ENCODE measurements at regions not wholly inside any gene's neighbourhood (a gene's known extent, or its start where the extent isn't known, plus 50 kb on each side); places are given as distances from the start of the nearest gene placed in this dataset.
"Not testable (repeated sequence)": the region's sequence is repeated elsewhere in the genome, so short reads cannot be mapped to it uniquely, and the experiment has no call there.

DNA sequence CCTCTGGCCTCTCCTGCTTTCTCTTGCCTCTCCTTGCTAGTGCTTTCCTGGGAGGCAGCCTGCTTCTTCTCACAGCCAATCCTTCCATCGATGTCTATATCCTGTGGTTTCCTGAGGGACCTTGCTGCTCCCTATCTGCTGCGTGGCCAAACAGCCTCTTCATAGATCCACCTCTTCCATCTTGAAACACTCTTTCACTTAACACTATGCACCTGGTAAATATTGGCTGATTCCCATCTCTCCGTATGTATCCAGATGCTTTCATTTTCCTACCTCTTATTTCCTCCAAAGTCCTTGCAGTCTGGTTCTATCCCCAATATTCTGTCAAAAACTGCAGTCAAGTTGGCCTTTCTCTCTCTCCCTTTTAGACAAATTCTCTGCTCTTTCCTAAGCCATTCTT, 205.2 kb upstream of the CFAP20DC start:
- no peak for DNase-seq (ENCODE audit: low read depth)

DNA sequence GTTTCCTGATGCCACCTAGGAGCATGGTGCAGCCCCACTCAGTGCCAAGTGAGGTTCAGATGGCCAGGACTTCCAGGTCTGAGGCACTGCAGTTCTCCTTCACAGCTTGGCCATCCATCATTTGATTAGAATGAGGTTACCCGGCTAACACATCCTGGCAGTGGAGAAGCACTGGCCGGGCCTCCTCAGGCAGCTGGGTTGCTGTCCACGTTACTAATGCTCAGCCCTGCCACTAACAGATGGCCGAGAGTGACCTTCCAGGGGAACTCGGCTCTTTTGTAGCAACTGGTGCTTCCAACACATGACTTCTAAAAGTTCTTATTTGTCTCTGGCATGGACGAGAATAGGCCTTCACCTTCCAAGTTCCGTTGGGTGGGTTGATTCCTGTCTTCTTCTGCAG, 204.6 kb upstream of the CFAP20DC start:
- no peak for DNase-seq (ENCODE audit: low read depth)

DNA sequence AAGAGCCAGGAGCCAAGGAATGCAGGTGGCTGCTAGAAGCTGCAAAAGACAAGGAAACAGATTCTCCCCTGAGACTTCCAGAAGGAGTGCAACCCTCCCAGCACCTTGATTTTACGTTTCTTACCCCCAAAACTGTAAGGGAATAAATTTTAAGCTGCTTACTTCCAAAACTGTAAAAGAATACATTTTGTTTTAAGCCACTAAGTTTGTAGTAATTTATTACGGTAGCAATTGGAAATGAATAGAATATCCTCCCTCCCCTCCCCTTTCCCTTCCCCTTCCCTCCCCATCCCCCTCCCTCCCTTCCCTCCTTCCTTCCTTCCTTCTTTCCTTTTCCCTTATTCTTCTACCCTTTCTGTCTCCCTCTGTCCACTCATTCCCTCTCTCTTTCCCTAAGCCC, 203.7 kb upstream of the CFAP20DC start:
- DNase-seq (ENCODE audit: low read depth) = no peak

DNA sequence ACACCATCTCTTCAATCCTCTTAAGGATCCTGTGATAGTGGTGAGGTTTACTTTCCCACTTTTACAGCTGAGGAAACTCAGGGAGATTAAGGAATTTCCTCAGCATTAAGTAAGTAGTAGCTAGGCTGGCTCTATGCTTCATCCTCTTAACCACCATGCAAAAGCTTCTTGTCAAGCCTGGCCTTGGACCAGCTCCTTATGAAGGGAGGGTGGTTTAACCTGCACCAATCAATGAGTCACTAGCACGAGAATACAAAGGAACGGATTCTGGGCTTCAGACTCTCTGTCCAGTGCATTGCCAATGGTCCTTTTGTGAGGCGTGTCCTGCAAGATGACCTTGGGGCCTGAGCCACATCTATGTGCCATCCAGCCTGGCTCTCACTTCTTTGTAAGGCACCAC, 202.0 kb upstream of the CFAP20DC start:
- no peak for DNase-seq (ENCODE audit: low read depth)

GRCh38 chr3:59250600-59250999, 200.8 kb upstream of the CFAP20DC start:
- no peak for DNase-seq (ENCODE audit: low read depth)

DNA sequence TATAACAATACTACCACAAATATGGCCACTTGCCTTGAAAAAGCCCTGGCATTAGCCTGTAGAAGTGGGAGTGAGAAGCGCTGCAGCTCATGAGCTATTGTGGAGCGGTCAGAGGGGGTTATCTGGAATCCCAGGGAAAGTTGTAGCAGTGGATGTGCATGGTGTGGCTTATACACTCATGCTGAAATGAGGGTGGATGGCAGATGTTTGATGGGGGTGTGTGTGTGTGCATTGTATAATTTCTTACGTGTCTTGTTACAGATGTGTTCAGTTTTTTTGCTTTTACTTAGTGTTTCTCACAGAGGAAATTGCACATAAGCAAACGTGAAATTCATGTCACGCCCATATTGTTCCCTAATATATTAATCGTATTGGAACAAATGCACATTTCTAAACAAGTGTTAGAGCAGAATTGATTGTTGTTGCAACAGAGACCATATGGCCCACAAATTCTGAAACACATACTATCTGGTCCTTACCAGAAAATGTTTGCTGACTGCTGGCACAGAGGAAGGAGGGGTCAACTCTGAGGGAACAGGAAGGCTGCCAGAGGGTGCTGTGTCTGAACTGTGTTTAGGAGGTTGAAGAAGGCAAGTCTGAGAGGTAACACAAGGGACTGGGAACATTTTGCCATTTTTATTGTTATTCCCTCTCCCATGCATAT, 200.0 kb upstream of the CFAP20DC start:
- DNase-seq (ENCODE audit: low read depth) = no peak

GRCh38 chr3:59249004-59249403, 199.2 kb upstream of the CFAP20DC start:
- DNase-seq (ENCODE audit: low read depth) = no peak

DNA sequence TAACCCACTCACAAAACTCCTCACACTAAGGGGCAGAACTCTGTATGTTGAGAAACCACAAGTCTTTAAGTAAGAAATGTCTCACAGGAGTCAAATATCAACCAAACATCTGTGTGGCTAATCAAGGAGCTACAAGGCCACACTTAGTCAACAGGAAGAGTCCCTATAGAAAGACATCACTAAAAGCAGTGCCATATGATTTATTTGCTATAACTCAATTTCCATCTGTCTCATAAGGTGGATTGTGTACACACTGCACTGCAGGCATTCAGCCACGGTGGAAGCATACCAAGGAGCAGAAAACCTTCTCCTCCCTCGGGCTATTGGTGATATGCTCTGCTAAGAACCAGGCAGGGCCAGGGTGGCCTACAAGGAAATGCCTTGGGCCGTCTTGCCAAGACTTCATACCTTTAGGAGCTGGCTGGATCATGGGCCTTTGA, 197.6 kb upstream of the CFAP20DC start:
- DNase-seq (ENCODE audit: low read depth) = no peak

GRCh38 chr3:59246719-59247401, 197.0 kb upstream of the CFAP20DC start:
- no peak for DNase-seq (ENCODE audit: low read depth)

DNA sequence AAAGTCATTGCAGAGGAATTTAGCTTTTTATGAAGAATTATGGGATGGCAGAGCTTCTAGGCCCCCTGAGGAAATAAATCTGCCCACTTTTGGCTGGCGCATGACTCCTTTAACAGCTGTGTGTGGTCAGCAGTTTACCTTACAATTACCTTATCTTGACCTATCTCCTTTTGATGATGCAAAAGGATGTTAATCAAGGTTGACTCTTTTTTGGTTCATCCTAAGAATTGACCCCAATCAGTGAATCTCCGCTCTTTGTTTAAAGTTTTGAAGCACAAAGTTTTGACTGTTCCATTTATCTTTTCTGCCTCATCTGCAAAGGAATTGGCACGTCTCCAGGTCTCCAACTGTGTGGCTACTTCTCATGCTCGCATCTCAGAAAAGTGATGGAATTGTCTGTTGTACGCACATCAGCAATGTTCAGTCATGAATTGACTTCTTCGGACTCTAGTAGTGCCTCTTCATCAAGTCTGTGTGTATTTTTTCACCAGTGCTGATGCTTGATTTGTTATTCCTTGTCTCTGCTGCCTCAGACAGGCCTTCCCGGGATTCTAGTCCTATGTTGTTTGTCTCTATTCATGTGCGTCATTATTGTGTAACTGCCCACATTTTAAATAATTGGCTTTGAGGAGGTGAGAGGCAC, 196.2 kb upstream of the CFAP20DC start:
- DNase-seq (ENCODE audit: low read depth) = no peak

GRCh38 chr3:59245300-59245858, 195.6 kb upstream of the CFAP20DC start:
- DNase-seq (ENCODE audit: low read depth) = no peak

- no peak for DNase-seq (ENCODE audit: low read depth)
Measured at GRCh38 chr3:59244343-59244742, 194.5 kb upstream of the CFAP20DC start.

- DNase-seq (ENCODE audit: low read depth) = no peak
Measured at GRCh38 chr3:59243476-59243875, 193.7 kb upstream of the CFAP20DC start.

DNA sequence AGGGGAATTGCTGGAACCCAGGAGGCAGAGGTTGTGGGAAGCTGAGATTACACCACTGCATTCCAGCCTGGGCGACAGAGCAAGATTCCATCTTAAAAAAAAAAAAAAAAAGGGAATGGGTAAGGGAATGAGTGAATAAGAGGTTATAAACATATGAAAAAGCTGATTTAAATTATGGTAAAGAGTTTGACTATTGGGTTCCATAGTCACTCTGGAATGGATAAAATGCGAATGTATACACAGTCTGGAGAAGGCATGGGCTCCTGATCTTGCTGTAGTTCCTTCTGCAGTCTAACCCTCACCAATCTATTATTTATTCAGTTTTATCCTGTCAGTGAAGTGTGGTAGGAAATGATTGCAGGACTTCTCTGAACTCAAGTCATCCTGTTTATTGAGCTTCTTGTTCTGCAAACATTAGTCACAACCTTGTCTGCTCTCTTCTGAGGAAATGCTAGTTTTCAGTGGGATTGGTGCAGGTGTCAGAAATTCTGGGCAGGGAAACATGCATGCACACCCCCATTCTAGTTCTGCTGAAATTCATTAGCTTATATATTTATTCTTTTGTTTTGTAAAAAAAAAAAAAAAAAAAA, 190.9 kb upstream of the CFAP20DC start:
- DNase-seq (ENCODE audit: low read depth) = no peak

DNA sequence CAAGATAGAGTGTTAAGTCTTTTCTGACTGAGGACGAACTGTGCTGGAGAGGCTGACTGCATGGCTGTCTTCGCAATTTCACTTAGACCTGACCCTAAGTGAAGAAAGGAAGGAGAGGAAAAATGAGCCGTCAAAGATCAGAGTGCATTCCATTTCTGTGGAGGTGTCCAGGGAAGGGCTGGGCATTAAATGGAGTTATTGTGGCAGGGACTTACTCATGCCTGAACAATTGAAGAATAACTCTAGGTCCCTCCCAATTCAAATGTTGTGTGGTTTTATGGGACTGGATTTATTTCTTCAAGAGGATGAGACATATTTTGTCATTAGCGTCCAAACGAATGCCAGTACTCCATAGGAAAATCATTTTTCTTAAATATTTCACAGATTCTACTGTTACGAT, 187.3 kb upstream of the CFAP20DC start:
- no peak for DNase-seq (ENCODE audit: low read depth)

DNA sequence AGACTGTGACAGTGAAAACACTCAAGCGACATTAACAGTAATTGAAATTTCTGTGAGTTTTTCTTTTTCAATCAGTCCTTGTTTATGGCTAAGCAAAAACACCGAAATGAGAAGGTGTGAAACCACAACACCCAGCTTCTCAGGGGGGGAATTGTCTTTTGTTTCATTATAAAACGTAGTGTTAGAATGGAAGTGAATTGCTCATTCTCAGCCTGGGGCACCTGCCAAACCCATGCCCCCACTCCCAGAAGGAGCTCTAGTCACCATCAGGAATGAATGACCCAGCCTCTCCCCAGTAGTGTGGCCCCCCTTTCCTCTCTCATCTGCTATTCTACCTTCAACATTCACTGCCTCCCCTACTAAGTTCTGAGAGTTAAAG, 185.8 kb upstream of the CFAP20DC start:
- DNase-seq (ENCODE audit: low read depth) = peak; percentile 4

DNA sequence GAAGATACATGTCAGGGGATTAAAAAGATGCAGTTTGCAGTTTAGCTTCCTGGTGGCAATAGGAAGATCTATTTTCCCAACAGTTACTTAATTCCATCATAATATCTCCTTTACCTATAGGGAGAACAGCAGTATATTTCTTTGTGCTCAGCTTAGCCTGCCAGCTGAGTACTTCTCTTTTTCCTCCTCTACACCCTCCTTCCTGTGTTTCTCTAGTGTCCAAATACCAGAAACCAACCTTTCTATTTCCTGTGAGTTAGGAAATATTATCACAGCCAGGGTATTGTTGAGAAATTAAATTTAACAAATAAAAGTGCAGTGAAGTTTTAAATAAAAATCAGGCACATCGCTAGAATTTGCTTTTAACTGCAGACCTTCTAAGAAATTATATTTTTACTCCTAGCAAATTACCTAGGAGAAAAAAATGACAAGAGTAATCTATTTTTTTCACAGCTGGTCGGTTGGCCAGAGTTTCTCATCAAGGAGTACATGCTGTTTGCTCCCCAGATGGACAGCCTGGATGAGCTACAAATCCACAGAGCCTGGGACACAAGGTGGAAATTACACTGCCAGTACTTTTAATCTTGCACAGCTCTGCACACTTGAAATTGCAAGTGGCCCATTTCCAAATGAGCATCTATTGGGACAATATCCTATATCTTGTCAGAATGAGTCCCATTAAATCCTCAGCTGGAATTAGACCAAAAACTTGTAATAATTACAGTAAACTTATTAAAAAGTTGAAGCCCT, 185.2 kb upstream of the CFAP20DC start:
- no peak for DNase-seq (ENCODE audit: low read depth)

DNA sequence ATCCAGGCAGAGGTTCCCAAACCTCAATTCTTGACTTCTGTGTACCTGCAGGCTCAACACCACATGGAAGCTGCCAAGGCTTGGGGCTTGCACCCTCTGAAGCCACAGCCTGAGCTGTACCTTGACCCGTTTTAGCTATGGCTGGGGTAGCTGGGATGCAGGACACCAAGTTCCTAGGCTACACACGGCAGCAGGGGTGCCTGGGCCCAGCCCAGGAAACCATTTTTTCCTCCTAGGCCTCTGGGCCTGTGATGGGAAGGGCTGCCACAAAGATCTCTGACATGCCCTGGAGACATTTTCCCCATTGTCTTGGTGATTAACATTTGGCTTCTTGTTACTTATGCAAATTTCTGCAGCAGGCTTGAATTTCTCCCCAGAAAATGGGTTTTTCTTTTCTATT, 180.6 kb upstream of the CFAP20DC start:
- DNase-seq (ENCODE audit: low read depth) = not testable (repeated sequence)

DNA sequence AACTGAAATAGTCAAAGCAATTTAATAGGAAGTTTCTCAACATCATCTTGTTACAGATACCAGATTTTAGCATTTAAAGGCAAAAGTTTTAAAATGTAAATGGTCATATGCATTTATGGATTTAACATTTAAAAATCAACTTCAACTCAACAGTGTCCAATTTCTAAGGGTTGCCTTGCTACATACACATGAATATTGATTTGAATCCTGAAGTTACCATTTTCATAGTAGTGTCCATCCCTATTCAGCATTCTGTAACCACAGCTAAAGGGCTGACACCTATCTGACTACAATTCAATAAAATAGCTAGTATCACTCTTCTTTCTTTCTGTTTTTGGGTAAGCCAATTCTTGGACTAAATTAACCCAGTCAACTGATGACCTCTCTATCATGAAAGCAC, 164.0 kb upstream of the CFAP20DC start:
- DNase-seq (ENCODE audit: low read depth) = no peak

GRCh38 chr3:59212128-59212779, 162.4 kb upstream of the CFAP20DC start:
- DNase-seq (ENCODE audit: low read depth) = no peak

DNA sequence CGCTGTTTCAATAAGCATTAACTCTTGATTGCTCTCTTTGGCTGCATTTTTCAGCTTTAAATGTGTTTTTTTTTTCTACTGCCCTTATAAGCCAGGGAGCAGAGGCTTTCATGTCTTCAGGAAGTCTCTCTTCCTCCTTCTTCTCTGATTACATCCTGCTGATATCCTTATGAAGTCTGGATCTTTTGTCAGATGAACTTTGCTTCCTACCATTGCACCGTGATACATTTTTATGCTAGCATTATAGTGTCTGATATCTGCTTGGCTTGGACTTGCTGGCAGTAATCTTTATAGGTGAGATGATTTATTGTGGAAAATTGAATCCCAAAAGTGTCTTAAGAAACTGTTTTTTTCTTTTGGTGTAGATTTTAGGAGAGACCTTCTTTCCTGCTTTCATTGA, 160.4 kb upstream of the CFAP20DC start:
- no peak for DNase-seq (ENCODE audit: low read depth)

DNA sequence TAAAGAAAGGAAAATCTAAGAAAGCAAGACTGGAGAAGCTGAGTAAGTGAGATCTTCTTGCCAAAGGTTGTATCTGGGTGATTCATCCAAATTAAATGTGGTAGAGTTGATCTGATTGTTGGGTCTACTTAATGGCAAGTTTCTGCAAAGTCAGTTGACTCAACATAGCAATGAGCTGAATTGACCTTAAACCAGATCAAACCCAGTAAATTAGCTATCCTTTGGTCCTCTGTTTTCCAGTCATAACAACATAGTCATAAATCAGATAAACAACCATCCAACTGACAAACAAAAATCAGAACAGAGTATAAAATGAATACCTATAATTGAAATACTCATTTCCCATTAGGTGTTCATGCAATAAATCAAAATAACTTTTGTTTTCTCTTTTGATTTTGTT, 142.6 kb upstream of the CFAP20DC start:
- DNase-seq (ENCODE audit: low read depth) = no peak

Data from stimulated activated CD8-positive, alpha-beta memory T cell treated with anti-CD3 and anti-CD28 coated beads, Interleukin-4, amount 100 ng/mL, for 24 hours (primary cell).